ENCODE measurements at regions not wholly inside any gene's neighbourhood (a gene's known extent, or its start where the extent isn't known, plus 50 kb on each side); places are given as distances from the start of the nearest gene placed in this dataset.

DNA sequence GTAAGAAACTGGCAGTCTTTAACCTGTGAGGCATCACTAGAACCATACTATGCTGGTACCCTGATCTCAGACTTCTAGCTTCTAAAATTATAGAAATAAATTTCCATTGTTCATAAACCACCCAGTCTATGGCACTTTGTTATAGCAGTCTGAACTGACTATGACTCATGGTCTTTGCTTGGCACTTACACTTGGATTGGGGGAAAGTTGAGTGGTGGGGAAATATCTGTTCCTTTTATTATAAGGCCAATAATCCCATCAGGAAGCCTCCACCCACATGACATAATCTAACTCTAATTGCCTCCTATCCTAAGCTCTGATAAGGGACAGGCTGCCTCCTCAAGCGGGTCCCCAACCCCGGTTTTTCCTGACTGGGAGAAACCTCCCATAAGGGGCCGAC, 61.4 kb upstream of the PACRGL start:
- Histone ChIP-seq H3K4me1 (ENCODE audit: control insufficient read depth, insufficient read depth, low read length) (no peaks in the 10 kb centered on the region), H3K9me3 (ENCODE audit: control insufficient read depth, insufficient read depth, low read depth, low read length) (no peaks in the 10 kb centered on the region), H3K27me3 (ENCODE audit: control insufficient read depth, insufficient read depth, low read length) (no peaks in the 10 kb centered on the region), H3K27ac (ENCODE audit: low read length) (no peak overlapping the region), H3K4me3 (ENCODE audit: low read depth in 2 of 2, low read length in 2 of 2) (no peak overlapping the region), H3K36me3 (ENCODE audit: control insufficient read depth, insufficient read depth, low read length) (no peaks in the 10 kb centered on the region)
- no TSS peak for BruUV-seq (replicated peaks)
- intact Hi-C loops (cut with micrococcal nuclease; ENCODE audit: unreplicated experiment) = no loop called here
- in situ Hi-C loops (cut with HindIII; ENCODE audit: low pct_unique_long_range_greater_than_20kb, low sequenced_read_pairs) = no loop called here
- ChIA-PET POLR2A (no interaction called here), CTCF (no interaction called here)
- ATAC-seq (no peak), DNase-seq (ENCODE audit: low read depth, low spot score) (no peak)
- TF ChIP-seq SIN3A (IDR thresholded peaks at IDR 0.05; ENCODE audit: borderline replicate concordance, insufficient read depth, low read depth, low read length) = no peak
- TF ChIP-seq POLR2AphosphoS5 (IDR thresholded peaks at IDR 0.05; ENCODE audit: low read depth, low read length) = no peak
- TF ChIP-seq TCF7L2 (IDR thresholded peaks at IDR 0.05; ENCODE audit: low read depth, low read length) = no peak
- TF ChIP-seq, protein P1, sequence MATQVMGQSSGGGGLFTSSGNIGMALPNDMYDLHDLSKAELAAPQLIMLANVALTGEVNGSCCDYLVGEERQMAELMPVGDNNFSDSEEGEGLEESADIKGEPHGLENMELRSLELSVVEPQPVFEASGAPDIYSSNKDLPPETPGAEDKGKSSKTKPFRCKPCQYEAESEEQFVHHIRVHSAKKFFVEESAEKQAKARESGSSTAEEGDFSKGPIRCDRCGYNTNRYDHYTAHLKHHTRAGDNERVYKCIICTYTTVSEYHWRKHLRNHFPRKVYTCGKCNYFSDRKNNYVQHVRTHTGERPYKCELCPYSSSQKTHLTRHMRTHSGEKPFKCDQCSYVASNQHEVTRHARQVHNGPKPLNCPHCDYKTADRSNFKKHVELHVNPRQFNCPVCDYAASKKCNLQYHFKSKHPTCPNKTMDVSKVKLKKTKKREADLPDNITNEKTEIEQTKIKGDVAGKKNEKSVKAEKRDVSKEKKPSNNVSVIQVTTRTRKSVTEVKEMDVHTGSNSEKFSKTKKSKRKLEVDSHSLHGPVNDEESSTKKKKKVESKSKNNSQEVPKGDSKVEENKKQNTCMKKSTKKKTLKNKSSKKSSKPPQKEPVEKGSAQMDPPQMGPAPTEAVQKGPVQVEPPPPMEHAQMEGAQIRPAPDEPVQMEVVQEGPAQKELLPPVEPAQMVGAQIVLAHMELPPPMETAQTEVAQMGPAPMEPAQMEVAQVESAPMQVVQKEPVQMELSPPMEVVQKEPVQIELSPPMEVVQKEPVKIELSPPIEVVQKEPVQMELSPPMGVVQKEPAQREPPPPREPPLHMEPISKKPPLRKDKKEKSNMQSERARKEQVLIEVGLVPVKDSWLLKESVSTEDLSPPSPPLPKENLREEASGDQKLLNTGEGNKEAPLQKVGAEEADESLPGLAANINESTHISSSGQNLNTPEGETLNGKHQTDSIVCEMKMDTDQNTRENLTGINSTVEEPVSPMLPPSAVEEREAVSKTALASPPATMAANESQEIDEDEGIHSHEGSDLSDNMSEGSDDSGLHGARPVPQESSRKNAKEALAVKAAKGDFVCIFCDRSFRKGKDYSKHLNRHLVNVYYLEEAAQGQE (IDR thresholded peaks at IDR 0.05; ENCODE audit: insufficient read depth in 1 of 2, low read depth in 2 of 2, low read length in 1 of 2) = no peak
- TF ChIP-seq CTCF (IDR thresholded peaks at IDR 0.05) = no peak

- Histone ChIP-seq H3K36me3 (ENCODE audit: control insufficient read depth, insufficient read depth, low read length) (no peaks in the 10 kb centered on the region), H3K9me3 (ENCODE audit: control insufficient read depth, insufficient read depth, low read depth, low read length) (no peaks in the 10 kb centered on the region), H3K4me1 (ENCODE audit: control insufficient read depth, insufficient read depth, low read length) (no peaks in the 10 kb centered on the region), H3K27ac (ENCODE audit: low read length) (no peak overlapping the region), H3K27me3 (ENCODE audit: control insufficient read depth, insufficient read depth, low read length) (no peaks in the 10 kb centered on the region), H3K4me3 (ENCODE audit: low read depth in 2 of 2, low read length in 2 of 2) (no peak overlapping the region)
- DNase-seq (ENCODE audit: low read depth, low spot score) = no peak
- TF ChIP-seq, protein P1 (IDR thresholded peaks at IDR 0.05; ENCODE audit: insufficient read depth in 1 of 2, low read depth in 2 of 2, low read length in 1 of 2) = no peak
- TF ChIP-seq CTCF (IDR thresholded peaks at IDR 0.05) = no peak
- TF ChIP-seq SIN3A (IDR thresholded peaks at IDR 0.05; ENCODE audit: borderline replicate concordance, insufficient read depth, low read depth, low read length) = no peak
- no peak for TF ChIP-seq POLR2AphosphoS5 (IDR thresholded peaks at IDR 0.05; ENCODE audit: low read depth, low read length)
- TF ChIP-seq TCF7L2 (IDR thresholded peaks at IDR 0.05; ENCODE audit: low read depth, low read length) = no peak
- no TSS peak for BruUV-seq (replicated peaks)
- POLR2A ChIA-PET = no interaction called here
- in situ Hi-C loops (cut with HindIII; ENCODE audit: low pct_unique_long_range_greater_than_20kb, low sequenced_read_pairs) = no loop called here
- CTCF ChIA-PET = no interaction called here
- intact Hi-C loops (cut with micrococcal nuclease; ENCODE audit: unreplicated experiment) = no loop called here
- ATAC-seq = no peak
Observed at GRCh38 chr4:20639346-20639745, 60.9 kb upstream of the PACRGL start.
